Activated CD4-positive, alpha-beta T cell treated with anti-CD3 and anti-CD28 coated beads, Interleukin-2, amount 50 U/mL, for 4 hours (primary cell): ENCODE measurements at regions not wholly inside any gene's neighbourhood (a gene's known extent, or its start where the extent isn't known, plus 50 kb on each side); places are given as distances from the start of the nearest gene placed in this dataset.
"Not testable (repeated sequence)": the region's sequence is repeated elsewhere in the genome, so short reads cannot be mapped to it uniquely, and the experiment has no call there.

Experiments
- DNase-seq, 2 experiments: peaks; one replicate each; pipeline ENCODE4 v3.0.0-alpha.2; 2020

DNA sequence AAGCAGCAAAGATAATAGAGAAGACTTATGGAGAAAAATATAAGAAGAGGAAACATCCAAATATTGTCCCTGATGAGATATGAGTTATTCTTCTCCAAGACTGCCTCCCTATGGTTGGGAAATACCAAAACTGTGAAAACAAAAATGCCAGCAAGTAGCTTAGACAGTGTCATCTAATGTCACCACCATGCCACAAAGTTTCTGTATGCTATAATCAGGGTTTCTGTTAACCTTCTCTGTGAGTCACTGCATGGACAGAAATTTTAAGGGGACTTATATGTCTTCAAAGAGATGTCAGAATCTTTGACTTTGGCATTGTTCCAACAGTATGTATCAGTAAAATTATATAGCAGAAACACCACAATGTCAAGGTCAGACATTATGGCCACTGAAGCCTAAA lies 222.6 kb downstream of the KDM5D start:
- no peak for DNase-seq

GRCh38 chrY:19503092-19503449 lies 241.5 kb downstream of the KDM5D start:
- peak; percentile 8 to 23 for DNase-seq

DNA sequence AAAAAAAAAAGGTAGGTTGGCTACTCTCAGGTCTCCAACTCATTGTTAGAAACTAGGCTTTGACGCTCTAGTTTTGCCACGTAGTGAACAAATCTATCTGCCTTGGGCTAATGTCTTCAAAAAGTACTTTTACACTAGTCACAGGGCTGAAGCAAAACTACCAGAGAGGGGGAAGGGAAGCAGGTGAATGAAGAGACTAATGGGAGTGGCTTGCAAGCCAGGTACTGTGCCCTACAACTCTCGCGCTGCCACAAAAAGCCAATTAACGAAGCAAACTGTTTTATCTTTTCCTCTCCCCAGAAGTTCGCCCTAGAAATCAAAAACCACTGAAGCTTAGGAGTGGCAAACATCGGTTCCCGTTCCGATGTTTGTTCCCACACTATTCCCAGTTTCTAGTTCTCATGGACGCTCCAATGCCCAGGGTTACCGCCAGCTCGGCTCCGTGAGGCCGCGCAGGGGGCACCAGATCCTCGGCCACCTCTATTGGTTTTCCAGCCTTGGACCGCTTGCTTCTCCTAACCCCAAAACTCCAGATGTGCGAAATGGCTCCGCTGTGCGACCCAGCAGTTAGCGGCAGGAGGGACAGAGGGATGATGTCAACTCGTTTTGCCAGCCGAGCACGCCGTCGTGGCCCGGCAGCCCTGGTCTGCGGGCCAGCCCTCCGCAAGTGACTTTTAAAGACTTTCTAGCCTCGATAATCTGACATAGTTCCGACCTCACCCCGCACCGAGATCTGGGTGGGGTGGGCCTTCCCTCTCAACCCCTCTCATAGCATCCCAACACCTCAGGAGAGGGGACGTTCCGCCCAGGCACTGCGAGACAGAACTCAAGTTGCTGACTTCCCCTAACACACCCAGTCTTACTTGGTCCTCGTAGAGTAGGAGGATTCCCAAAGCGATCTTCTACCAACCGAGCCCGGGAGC lies 242.1 kb downstream of the KDM5D start:
- peak in 1 of 2 experiments; percentile 4 for DNase-seq

- no peak for DNase-seq
Measured at GRCh38 chrY:19498556-19498955, 246.0 kb downstream of the KDM5D start.

DNA sequence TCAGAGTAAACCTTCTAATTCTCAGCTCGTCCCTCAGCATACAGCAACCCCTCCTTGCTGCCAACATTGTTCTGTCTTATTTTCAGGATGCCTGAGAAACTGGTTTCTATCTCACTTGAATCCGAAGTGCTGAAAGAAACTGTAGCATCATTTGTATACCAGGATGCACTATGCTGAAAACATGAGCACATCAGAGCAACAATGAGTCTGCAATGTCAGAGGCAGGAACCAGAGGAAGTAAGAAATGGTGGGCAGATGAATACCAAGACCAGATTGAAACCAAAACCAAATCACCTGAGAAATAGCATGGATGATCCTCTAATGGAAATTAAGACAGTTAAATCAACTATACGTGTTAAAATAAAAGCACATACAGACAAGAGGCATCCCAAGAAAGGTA lies 257.0 kb downstream of the KDM5D start:
- no peak for DNase-seq

DNA sequence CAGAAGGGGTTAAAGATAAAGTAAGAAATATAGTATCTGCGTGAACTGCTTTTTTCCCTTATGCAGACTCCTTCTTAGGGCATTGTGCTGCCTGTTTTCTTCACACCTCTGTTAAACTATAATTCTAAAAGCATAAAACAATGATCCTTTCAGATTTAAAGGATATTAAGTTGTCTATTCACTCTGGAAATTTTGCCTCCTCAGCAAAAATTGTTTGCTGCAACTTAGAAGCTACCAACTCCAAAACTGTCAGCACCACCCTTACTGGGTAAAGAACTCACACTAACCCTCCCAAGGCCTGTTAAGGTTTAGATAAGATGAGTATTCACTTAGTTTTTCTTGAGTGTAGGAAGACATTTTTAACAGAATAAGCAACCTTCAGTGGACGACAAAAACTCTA lies 259.5 kb downstream of the KDM5D start:
- DNase-seq = no peak

GRCh38 chrY:19479141-19479540 lies 265.4 kb downstream of the KDM5D start:
- no peak for DNase-seq

DNA sequence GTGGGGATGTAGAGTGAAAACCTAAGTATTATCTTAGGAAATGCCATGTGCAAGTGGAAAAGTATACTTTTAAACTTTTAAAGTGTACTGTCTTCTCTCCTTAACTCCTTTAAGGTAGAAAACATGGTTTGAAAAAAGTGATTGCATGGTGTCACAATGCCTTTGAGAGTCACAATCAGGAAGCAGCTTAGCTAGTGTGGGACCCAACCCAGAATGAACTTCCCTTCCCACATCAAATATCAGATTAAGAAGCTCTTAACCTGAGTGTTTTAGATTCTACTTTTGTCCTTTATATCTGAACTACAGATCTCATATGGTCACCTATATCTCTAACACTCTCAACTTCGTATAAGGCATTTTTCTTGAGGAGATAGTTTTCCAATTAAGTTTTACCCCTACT lies 266.6 kb downstream of the KDM5D start:
- no peak for DNase-seq

DNA sequence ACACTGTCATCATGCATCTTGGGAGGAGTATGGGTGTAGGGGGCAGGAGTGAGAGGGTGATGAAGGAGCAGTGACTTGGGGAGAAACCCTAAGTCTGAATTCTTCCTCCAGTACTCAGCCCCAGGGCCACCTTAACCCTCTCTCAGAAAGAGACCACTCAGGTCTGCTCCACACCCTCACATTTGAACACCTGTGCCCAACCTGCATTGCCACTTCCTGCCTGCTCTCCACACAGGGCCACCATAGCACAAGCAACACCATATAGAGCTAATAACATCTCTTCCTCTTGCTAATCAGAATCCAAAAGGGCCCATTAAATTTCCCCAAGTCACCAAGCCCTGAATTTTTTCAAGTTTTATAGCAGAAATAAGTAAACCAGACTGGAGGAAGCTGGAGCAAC lies 278.7 kb downstream of the KDM5D start:
- no peak for DNase-seq

GRCh38 chrY:19456855-19457448 lies 287.6 kb downstream of the KDM5D start:
- DNase-seq = no peak

GRCh38 chrY:19433059-19433458 lies 311.5 kb downstream of the KDM5D start:
- DNase-seq = no peak

GRCh38 chrY:19427736-19428518 lies 316.6 kb downstream of the KDM5D start:
- DNase-seq = no peak

- not testable (repeated sequence) for DNase-seq
Measured at GRCh38 chrY:19427191-19427590, 317.3 kb downstream of the KDM5D start.

DNA sequence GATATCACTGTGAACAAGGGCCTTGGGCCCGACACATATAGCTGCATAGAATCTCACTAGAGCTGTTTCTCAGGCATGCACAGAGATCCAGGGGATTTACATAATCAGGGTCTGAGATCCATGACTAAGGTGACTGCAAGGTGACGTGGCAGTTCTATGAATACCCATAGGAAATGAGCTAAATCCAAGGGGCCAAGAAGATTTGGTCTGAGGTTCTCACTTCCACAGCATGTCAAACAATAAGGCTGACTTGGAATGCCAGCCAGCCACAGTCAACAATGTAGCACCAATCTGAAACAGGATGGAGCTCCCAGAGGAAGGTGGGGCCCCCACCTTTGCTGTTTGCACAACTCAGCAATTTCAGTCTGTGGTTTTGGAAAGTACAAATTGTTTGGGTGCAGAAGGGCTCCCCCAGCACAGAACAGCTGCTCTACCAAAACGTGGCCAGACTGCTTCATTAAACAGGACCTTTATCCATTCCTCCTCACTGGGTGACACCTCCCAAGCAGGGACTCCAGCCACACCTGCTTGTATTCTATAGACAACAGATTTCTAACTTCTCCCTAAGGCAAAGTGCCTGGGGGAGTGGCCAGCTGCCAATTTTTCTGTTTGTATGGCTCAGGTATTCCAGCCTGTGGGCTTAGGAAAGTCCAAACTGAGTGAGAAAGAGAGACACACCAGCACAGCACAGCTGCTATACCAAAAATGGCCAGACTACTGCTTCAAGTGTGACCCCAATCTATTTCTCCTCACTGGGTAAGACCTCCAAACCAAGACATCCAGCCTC lies 333.4 kb downstream of the KDM5D start:
- DNase-seq = no peak

DNA sequence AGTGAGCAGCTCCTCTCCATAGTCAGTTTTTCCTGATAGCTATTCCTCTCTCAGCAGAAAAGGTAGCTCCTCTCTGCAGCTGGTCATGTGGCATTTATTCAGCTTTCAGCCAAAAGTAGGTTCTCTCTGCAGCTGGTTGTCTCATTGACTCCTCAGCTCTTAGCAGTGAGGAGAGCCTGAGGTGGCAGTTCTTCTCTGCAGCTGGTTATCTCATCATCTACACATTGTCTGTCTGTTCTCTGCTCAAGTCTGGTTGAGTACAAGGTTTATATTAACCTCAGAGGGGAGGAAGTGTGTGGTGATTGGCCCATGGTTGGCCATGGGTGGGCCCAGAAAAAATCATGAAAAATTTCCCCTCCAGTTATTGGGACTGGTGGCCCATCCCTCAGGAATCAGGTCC lies 338.3 kb downstream of the KDM5D start:
- DNase-seq = no peak

GRCh38 chrY:19405598-19405997 lies 338.9 kb downstream of the KDM5D start:
- no peak for DNase-seq

GRCh38 chrY:19392876-19393275 lies 351.6 kb downstream of the KDM5D start:
- no peak for DNase-seq

DNA sequence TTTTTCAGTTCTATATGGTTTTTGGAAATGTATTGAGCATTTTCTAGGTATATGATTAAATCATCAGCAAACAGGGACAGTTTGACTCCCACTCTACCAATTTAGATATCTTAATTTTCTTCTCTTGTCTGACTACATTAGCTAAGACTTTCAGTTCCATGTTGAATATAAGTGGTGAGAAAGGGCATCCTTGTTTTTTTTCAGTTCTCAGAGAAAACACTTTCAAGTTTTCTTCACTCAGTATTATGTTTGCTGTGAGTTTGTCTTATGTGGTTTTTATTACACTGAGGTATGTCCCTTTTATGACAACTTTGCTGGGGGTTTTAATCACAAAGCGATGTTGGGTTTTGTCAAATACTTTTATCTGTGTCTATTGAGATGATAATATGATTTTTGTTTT lies 352.6 kb downstream of the KDM5D start:
- no peak for DNase-seq

DNA sequence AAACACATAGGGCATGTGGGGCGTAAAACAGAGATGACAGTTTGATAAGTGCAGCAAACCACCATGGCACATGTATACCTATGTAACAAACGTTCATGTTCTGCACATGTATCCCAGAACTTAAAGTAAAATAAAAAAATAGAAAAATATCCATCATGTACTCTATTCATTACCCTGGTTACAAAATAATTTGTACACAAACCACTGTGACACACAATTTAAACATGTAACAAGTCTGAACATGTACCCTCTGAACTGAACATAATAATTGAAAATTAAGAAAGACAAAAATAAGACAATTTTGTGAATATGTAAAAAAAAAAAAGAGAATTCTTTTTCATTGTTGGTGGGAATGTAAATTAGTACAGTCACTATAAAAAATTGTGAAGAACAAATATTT lies 379.2 kb downstream of the KDM5D start:
- no peak for DNase-seq

DNA sequence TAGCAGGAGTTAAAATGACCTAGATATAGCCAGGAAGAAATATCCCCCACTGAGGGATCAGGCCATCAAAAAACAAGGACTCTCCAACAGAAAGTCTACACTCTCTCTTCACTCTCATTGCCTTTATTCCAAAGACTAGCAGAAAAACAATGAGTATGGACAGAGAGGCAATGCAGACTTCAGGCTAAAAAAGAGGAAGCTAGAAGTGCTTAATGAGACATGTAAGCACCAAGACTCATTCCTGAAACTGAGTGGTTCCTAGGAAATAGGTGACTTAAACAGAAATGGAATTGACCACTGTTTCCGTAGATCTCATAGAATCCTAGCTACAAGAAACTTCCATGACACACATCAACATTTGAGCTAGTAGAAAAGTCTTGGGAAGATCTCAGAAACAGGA lies 387.3 kb downstream of the KDM5D start:
- no peak for DNase-seq

GRCh38 chrY:19356735-19357134 lies 387.8 kb downstream of the KDM5D start:
- no peak for DNase-seq

- no peak for DNase-seq
Measured at GRCh38 chrY:19354857-19355173, 389.7 kb downstream of the KDM5D start.
